Stimulated activated memory B cell treated with anti-CD40 and anti-IgM and Interleukin-4, amounts not matched to agents 10 μg/mL and 1 μg/mL and 100 μg/mL, for 72 hours (primary cell): ENCODE measurements at regions not wholly inside any gene's neighbourhood (a gene's known extent, or its start where the extent isn't known, plus 50 kb on each side); places are given as distances from the start of the nearest gene placed in this dataset.
A peak's percentile ranks its signal among the peaks of the same experiment; 100 is the strongest.

Experiments
- ATAC-seq: fragments of 150-1000 bp; cut with Tn5 transposase; 2 replicates; pipeline ENCODE4 v1.10.0; 2021
- H3K27ac Mint-ChIP-seq: one replicate; pipeline ENCODE4 v1.8.0; 2022; ENCODE audit warnings: mild to moderate bottlenecking, mixed read lengths
- H3K27me3 Mint-ChIP-seq: one replicate; pipeline ENCODE4 v1.8.0; 2022; ENCODE audit warnings: mixed read lengths
- H3K36me3 Mint-ChIP-seq: one replicate; pipeline ENCODE4 v1.8.0; 2022; ENCODE audit warnings: mixed read lengths
- H3K4me1 Mint-ChIP-seq: one replicate; pipeline ENCODE4 v1.8.0; 2022; ENCODE audit warnings: mixed read lengths
- H3K4me3 Mint-ChIP-seq: one replicate; pipeline ENCODE4 v1.8.0; 2022; ENCODE audit warnings: mild to moderate bottlenecking, moderate library complexity, mixed read lengths
- H3K9me3 Mint-ChIP-seq: one replicate; pipeline ENCODE4 v1.8.0; 2022; ENCODE audit warnings: mixed read lengths

GRCh38 chr5:105529851-105530250 is 1967.3 kb upstream of the NUDT12 start:
- peaks cover 21% of the 10 kb centered on the region for H3K9me3 Mint-ChIP-seq
- H3K27ac Mint-ChIP-seq = no peak overlapping the region
- no peak for ATAC-seq
- H3K27me3 Mint-ChIP-seq = no peaks in the 10 kb centered on the region
- no peaks in the 10 kb centered on the region for H3K36me3 Mint-ChIP-seq
- no peak overlapping the region for H3K4me3 Mint-ChIP-seq
- H3K4me1 Mint-ChIP-seq = no peaks in the 10 kb centered on the region

- Mint-ChIP-seq H3K36me3 (no peaks in the 10 kb centered on the region), H3K27ac (no peak overlapping the region), H3K4me1 (no peaks in the 10 kb centered on the region), H3K9me3 (peaks cover 3% of the 10 kb centered on the region), H3K27me3 (no peaks in the 10 kb centered on the region), H3K4me3 (no peak overlapping the region)
- ATAC-seq = no peak
Observed at GRCh38 chr5:105508519-105508918, 1945.9 kb upstream of the NUDT12 start.

- no peak overlapping the region for H3K27ac Mint-ChIP-seq
- peak; percentile 50 for ATAC-seq
- no peaks in the 10 kb centered on the region for H3K4me1 Mint-ChIP-seq
- no peaks in the 10 kb centered on the region for H3K36me3 Mint-ChIP-seq
- H3K4me3 Mint-ChIP-seq = no peak overlapping the region
- H3K27me3 Mint-ChIP-seq = no peaks in the 10 kb centered on the region
- H3K9me3 Mint-ChIP-seq = peaks cover 3% of the 10 kb centered on the region
Observed at GRCh38 chr5:105506692-105507277, 1944.2 kb upstream of the NUDT12 start.

GRCh38 chr5:105503950-105504349 is 1941.4 kb upstream of the NUDT12 start:
- no peak overlapping the region for H3K27ac Mint-ChIP-seq
- H3K27me3 Mint-ChIP-seq = no peaks in the 10 kb centered on the region
- no peaks in the 10 kb centered on the region for H3K36me3 Mint-ChIP-seq
- H3K4me1 Mint-ChIP-seq = no peaks in the 10 kb centered on the region
- H3K9me3 Mint-ChIP-seq = no peaks in the 10 kb centered on the region
- no peak overlapping the region for H3K4me3 Mint-ChIP-seq
- no peak for ATAC-seq

GRCh38 chr5:105501315-105501714 is 1938.7 kb upstream of the NUDT12 start:
- H3K4me3 Mint-ChIP-seq = no peak overlapping the region
- ATAC-seq = no peak
- H3K9me3 Mint-ChIP-seq = no peaks in the 10 kb centered on the region
- no peaks in the 10 kb centered on the region for H3K36me3 Mint-ChIP-seq
- no peak overlapping the region for H3K27ac Mint-ChIP-seq
- no peaks in the 10 kb centered on the region for H3K27me3 Mint-ChIP-seq
- H3K4me1 Mint-ChIP-seq = no peaks in the 10 kb centered on the region

- ATAC-seq = no peak
- no peaks in the 10 kb centered on the region for H3K36me3 Mint-ChIP-seq
- H3K27me3 Mint-ChIP-seq = no peaks in the 10 kb centered on the region
- no peak overlapping the region for H3K4me3 Mint-ChIP-seq
- peaks cover 3% of the 10 kb centered on the region for H3K9me3 Mint-ChIP-seq
- H3K4me1 Mint-ChIP-seq = no peaks in the 10 kb centered on the region
- H3K27ac Mint-ChIP-seq = no peak overlapping the region
Observed at GRCh38 chr5:105475401-105475800, 1912.8 kb upstream of the NUDT12 start.

GRCh38 chr5:105462377-105462776 is 1899.8 kb upstream of the NUDT12 start:
- Mint-ChIP-seq H3K27ac (no peak overlapping the region), H3K4me1 (no peaks in the 10 kb centered on the region), H3K36me3 (no peaks in the 10 kb centered on the region), H3K27me3 (no peaks in the 10 kb centered on the region), H3K9me3 (peaks cover 15% of the 10 kb centered on the region), H3K4me3 (no peak overlapping the region)
- no peak for ATAC-seq

GRCh38 chr5:105460721-105461120 is 1898.1 kb upstream of the NUDT12 start:
- Mint-ChIP-seq H3K4me1 (no peaks in the 10 kb centered on the region), H3K27ac (no peak overlapping the region), H3K36me3 (no peaks in the 10 kb centered on the region), H3K4me3 (no peak overlapping the region), H3K27me3 (no peaks in the 10 kb centered on the region), H3K9me3 (peaks cover 14% of the 10 kb centered on the region)
- no peak for ATAC-seq

GRCh38 chr5:105453216-105453807 is 1890.7 kb upstream of the NUDT12 start:
- H3K4me3 Mint-ChIP-seq = no peak overlapping the region
- no peaks in the 10 kb centered on the region for H3K36me3 Mint-ChIP-seq
- ATAC-seq = no peak
- no peak overlapping the region for H3K27ac Mint-ChIP-seq
- no peaks in the 10 kb centered on the region for H3K27me3 Mint-ChIP-seq
- peaks cover 5% of the 10 kb centered on the region for H3K9me3 Mint-ChIP-seq
- no peaks in the 10 kb centered on the region for H3K4me1 Mint-ChIP-seq

- no peaks in the 10 kb centered on the region for H3K4me1 Mint-ChIP-seq
- H3K27me3 Mint-ChIP-seq = no peaks in the 10 kb centered on the region
- no peak overlapping the region for H3K27ac Mint-ChIP-seq
- ATAC-seq = no peak
- no peaks in the 10 kb centered on the region for H3K36me3 Mint-ChIP-seq
- no peak overlapping the region for H3K4me3 Mint-ChIP-seq
- peaks cover 12% of the 10 kb centered on the region for H3K9me3 Mint-ChIP-seq
Observed at GRCh38 chr5:105448271-105448670, 1885.7 kb upstream of the NUDT12 start.

- Mint-ChIP-seq H3K27me3 (no peaks in the 10 kb centered on the region), H3K36me3 (no peaks in the 10 kb centered on the region), H3K27ac (no peak overlapping the region), H3K9me3 (no peaks in the 10 kb centered on the region), H3K4me1 (no peaks in the 10 kb centered on the region), H3K4me3 (no peak overlapping the region)
- ATAC-seq = no peak
Observed at GRCh38 chr5:105430516-105430915, 1867.9 kb upstream of the NUDT12 start.

- H3K27me3 Mint-ChIP-seq = no peaks in the 10 kb centered on the region
- ATAC-seq = no peak
- no peaks in the 10 kb centered on the region for H3K4me1 Mint-ChIP-seq
- H3K9me3 Mint-ChIP-seq = no peaks in the 10 kb centered on the region
- H3K4me3 Mint-ChIP-seq = no peak overlapping the region
- H3K27ac Mint-ChIP-seq = no peak overlapping the region
- no peaks in the 10 kb centered on the region for H3K36me3 Mint-ChIP-seq
Observed at GRCh38 chr5:105428451-105429380, 1866.1 kb upstream of the NUDT12 start.

- H3K36me3 Mint-ChIP-seq = no peaks in the 10 kb centered on the region
- no peak overlapping the region for H3K27ac Mint-ChIP-seq
- no peak overlapping the region for H3K4me3 Mint-ChIP-seq
- H3K27me3 Mint-ChIP-seq = no peaks in the 10 kb centered on the region
- no peaks in the 10 kb centered on the region for H3K4me1 Mint-ChIP-seq
- no peak for ATAC-seq
- peaks cover 13% of the 10 kb centered on the region for H3K9me3 Mint-ChIP-seq
Observed at GRCh38 chr5:105414067-105414466, 1851.5 kb upstream of the NUDT12 start.

- Mint-ChIP-seq H3K4me3 (no peak overlapping the region), H3K27me3 (no peaks in the 10 kb centered on the region)
- ATAC-seq = no peak
Observed at GRCh38 chr5:105413406-105413990, 1850.9 kb upstream of the NUDT12 start.

GRCh38 chr5:105409695-105410094 is 1847.1 kb upstream of the NUDT12 start:
- H3K9me3 Mint-ChIP-seq = no peaks in the 10 kb centered on the region
- H3K4me3 Mint-ChIP-seq = no peak overlapping the region
- no peak overlapping the region for H3K27ac Mint-ChIP-seq
- no peak for ATAC-seq
- no peaks in the 10 kb centered on the region for H3K36me3 Mint-ChIP-seq
- H3K4me1 Mint-ChIP-seq = no peaks in the 10 kb centered on the region
- no peaks in the 10 kb centered on the region for H3K27me3 Mint-ChIP-seq

More at GRCh38 chr5:105413406-105413990, 1850.9 kb upstream of the NUDT12 start:
- Mint-ChIP-seq H3K9me3 (peaks cover 10% of the 10 kb centered on the region), H3K4me1 (no peaks in the 10 kb centered on the region), H3K36me3 (no peaks in the 10 kb centered on the region), H3K27ac (no peak overlapping the region)
